C4-2B (cell line): ENCODE measurements at regions not wholly inside any gene's neighbourhood (a gene's known extent, or its start where the extent isn't known, plus 50 kb on each side); places are given as distances from the start of the nearest gene placed in this dataset.

Experiments
- CTCF ChIP-seq: fragments of 450-650 bp; conservative IDR thresholded peaks from 2 replicates; pipeline ENCODE4 v1.5.1; 2017; ENCODE audit warnings: mild to moderate bottlenecking
- ZFX ChIP-seq: fragments of 450-650 bp; IDR thresholded peaks from 2 replicates; pipeline ENCODE4 v1.6.1; 2017

DNA sequence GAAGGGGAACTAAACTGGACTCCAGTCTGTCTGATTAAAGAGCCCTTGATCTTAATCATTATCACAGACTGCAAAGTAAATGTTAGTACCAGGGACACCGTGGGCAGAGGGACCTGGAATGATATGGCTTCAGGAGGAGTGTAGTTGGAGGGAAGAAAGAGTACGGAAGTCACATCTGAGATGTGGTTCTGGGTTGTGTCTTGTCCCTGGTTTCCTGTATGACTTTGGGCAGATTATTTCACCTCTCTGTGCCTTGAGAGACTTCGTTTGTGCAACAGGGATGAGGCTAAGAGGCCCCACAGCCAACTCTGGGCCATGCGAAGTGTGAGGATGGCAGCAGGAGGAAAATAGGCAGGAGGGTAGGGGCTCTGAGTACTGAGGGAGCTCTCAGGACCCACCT is 76.1 kb upstream of the SLC2A1 start:
- TF ChIP-seq CTCF (no peak), ZFX (no peak)
